Activated CD4-positive, alpha-beta T cell treated with anti-CD3 and anti-CD28 coated beads, Interleukin-2, amount 50 U/mL, for 16 hours (primary cell): ENCODE measurements at regions not wholly inside any gene's neighbourhood (a gene's known extent, or its start where the extent isn't known, plus 50 kb on each side); places are given as distances from the start of the nearest gene placed in this dataset.

Source experiments
- DNase-seq: peaks from one replicate; pipeline ENCODE4 v3.0.0-alpha.2; 2020

DNA sequence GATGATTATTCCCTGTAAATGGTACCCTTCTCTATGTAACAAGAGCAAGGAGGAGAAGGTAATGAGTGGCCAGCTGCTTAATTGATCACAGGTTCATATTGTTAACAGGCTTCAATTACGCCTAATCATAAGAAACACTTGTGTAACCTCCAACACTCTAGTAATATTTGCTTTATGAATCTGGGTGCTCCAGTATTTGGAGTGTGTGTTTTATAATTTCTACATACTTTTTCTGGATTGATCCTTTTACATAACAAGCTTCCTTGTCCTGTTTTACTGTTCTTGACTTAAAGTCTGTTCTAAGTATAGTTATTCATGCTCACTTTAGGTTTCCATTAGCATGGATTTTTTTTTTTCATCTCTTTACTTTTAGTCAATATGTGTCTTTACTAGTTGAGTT, 984.2 kb downstream of the AMY1C start:
- no peak for DNase-seq

DNA sequence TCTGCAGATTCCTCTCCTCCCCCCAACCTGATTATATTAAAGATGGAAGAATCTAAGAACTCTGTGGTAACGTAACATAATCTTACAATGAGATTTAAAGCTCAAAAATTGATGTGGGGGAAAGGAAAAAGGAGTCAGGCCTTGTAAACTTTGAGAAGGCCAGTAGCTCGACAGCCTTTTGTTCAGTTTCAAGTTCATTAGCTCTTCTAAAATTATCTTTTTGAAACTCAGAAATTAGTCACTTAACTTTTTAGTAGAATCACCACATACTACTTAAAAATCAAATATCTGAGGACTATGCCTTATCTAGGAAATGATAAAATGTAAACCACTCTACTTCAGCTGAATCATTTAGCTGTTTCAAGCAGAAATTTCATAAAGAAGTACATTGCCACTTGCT, 996.2 kb downstream of the AMY1C start:
- DNase-seq: no peak

DNA sequence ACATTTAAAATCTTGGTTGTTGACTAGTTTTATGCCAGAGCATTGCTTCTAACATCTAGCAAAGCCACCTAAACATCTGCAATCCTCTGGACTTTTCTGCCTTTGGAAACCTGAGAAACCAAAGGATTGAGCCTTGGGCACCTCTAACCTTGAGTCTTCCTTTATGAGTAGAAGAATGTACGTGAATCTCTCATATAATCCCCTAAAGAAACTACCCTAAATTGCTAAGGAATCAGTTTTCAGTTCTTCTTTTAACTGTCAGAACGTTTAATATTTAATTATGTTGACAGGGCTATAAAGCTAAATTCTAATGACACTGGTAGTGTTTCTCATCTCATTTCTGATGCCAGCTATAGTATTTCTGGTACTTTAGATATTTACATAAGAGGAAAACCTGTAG, 997.3 kb downstream of the AMY1C start:
- no peak for DNase-seq

DNA sequence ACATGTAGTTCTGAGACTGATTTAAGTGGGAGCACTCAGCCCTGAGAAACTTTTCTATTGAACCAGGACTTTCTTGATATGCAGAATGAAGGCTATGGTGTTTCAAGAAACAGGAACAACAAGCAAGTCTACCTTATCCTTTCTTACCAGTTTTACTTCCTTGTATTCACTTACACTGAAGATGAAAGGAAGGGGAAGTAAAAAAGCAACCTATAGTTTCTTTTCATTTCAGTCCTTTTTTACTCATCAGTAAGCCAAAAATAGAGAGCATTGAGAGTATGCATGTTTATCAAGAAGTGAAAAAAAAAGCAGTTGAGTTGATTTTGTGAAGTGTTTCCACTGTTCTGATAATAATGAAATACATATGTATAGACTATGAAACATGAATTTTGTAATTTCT, 1010.3 kb downstream of the AMY1C start:
- no peak for DNase-seq

DNA sequence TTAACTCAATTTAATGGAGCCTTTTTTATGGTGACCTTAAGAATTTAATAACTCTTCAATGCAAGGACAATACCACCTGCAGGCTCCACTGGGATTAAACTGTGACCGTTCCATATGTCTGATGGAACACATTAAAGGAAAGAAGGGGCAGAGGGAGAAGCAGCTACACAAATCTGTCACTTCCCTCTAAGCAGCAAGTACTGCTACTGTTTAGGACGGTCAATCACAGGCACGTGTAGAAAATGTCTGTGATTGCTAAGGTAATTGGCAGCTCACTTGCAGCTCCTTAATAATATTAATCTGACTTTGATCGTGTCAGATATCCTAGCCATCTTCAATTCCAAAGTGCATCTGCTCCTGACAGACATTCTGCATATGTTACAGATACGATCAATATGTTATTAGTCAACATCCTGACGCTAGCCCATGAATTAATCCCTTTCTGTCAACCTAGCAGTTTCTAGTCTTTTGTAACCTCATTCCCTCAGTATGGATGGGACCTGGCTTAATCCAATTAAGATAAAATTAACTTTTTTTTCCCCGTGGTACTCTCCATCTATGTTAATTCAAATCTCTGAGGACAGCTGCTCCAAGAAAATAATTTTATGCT, 1012.4 kb downstream of the AMY1C start:
- DNase-seq: no peak

DNA sequence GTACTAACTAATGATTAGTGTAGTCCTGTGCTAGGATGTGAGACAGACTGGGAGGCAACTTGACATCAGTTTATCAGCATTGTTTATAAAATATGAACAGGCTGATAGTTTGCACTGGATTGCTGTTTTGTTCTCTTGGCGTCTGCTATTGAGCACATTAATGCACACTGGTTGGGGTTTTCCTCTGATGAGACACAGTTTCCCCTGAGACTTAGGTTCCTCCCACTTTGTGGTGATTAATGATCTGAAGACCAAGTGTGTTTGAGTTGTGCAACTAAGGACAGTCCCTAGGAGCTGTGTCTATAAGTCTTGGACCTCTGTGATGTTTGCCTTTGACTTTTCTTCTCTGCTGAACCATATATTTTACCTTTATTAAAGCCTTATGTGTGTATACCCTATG, 1015.4 kb downstream of the AMY1C start:
- no peak for DNase-seq

DNA sequence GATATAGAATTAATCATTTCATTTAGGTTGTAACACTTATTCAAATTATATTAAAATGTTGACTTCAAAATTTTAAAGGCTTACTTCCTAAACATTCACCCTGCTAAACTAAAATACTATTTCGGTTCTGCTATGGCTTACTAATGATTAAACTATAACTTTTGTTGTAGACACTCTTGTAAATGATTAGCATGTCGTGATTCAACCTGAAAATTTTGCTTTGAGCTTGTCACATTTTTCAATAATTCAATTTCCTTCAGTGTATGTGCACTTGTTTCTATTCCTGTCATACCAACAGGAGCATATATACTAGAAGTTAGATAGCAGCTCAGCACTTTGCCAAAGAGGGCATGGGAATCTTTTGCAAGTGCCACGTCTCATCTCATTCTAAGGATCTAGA, 1018.8 kb downstream of the AMY1C start:
- DNase-seq: no peak

DNA sequence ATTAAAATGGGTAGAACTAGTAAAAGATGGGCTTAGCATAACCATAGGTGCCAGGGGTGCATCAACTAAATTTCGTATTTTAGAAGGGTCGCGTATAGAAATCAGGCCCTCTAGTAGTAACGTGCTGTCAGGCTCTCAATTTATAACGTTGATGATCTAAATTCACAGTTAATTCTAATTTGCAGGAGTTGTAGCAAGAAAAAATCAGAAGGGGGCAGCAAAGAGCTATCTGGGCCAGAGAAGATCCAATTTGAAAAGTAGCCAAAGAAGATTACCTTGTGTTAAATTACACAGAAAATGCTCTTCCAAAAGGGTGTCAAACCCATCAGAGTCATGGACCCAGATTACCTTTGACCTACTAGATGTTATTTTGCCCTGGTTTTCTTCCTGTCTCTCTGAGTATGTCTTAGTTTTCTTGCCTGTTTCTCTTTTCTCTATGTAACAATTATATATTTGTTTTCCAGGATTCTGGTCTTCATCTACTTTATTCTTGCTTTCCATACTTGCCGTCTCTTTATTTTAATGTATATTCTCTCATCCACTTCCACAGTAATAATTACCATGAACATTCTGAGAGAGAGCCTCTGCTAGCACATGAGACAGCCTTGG, 1030.9 kb downstream of the AMY1C start:
- peak; percentile 27 for DNase-seq

DNA sequence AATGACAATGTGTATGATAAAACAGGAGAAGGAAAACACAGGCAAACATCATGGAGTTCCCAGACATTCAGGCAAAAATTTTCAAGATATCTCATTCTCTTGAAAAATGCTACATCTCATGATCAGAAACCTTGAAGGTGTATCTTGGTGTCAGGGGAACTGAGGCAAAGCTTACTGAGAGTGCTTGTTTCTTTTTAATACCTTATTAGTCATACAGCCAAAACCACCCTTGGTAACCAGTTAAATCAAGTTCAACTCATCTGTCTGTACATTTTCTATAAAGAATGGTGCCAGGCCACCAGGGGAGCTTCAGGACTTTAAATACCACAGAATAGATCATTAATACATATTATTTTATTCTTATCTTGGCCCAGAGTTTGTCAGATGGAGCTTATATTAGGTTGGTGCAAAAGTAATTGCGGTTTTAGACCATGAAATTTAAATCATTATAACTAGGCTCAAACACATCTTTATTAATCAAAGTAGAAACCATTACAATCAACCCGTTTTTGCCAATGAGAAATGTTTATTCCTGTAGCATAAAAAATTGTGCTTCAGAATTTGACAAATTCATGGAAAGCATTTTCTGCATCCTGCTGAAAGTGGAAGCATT, 1036.0 kb downstream of the AMY1C start:
- DNase-seq: no peak

DNA sequence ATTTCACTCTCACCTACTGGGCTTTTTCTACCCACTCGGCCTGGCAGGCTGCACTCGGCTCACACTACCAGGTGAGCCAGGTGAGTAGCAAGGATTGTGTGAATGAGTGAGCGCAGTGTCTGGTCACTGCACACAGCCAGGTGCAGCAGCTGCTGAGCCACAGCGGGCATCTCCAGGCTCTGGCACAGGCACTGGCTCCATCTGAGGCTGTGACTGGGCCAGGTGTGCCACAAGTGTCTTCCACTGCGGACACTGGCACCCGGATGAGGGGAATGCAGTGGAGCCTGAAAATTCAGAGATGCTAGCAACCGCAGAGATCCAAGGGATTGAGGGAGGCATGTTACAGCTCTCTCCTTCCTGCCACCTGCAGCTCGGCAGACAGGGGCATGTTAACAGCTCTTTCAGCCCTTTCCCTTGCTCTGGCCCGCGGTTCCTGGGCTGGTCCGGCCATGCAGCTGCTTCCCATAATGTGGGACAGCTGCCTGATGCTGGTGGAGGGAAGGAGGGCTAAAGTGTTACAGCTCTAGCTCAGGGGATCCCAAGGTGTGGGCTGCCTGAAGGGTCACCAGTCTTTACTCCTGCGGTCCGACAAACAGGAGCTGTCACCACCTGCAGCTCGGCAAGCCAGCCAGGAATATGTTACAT, 1038.3 kb downstream of the AMY1C start:
- DNase-seq: no peak

DNA sequence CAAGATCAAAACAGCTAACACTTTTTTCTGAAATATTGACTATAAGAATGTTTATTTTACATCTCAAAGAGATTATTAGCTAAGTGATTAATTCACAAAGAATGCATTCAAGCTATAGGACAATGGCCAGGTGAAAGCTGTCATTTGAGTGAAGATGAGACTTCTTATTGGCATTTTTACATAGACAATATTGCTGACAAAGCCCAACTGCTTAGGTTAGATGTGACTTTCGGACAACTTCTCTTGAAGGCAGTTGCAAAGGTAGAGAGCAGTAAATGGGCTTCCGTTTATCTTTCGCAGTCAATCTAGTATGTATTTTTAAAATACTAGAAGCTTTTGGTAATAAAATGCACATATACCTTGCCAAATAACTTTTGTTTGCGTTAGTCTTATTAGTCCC, 1041.3 kb downstream of the AMY1C start:
- no peak for DNase-seq

DNA sequence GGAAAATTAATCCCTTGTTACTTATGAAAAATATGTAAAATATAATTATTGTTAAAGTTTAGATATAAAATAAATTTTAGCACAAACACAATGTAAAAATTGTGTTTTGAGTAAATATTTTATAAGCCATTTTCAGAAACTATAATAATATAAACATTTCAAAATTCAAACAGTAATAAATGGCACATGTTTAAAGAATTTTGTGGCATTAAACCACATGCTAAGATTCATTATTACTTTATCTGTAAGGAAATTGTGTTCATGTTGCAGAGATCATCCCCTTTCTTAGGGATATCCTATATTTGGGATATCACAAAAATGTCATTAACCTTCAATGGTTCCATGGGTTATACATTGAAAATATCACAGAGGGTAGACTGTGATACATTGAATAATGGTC, 1044.3 kb downstream of the AMY1C start:
- no peak for DNase-seq

DNA sequence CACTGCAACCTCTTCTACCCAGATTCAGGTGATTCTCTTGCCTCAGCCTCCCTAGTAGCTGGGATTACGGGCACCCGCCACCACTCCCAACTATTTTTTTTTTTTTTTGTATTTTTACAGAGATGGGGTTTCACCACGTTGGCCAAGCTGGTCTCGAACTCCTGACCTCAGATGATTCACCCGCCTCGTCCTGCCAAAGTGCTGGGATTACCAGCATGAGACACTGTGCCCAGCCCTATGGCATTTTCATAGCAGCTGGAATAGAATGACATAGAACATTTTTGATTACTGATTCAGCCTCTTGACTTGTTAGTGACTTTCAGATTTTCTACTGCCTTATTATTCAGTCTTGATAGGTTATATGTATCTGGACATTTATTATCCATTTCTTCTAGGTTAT, 1046.2 kb downstream of the AMY1C start:
- no peak for DNase-seq

DNA sequence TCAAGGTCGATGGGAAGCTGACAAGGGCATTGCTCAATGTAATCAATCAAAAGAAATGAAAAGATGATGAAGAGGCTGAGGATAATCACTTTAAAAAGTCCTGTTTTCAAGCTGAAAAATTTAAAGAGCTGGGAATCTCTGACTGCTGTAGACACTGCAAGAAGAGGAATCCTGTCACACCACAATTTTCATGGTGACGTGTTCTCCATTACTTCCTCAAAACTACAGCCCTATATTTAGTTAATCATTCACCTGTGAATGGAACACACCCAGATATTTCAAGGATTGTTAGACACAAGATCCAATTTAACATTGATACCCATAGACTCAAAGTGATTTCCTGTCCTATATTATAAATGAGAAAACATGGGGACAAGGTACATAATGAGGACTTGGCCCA, 1048.3 kb downstream of the AMY1C start:
- DNase-seq: no peak

DNA sequence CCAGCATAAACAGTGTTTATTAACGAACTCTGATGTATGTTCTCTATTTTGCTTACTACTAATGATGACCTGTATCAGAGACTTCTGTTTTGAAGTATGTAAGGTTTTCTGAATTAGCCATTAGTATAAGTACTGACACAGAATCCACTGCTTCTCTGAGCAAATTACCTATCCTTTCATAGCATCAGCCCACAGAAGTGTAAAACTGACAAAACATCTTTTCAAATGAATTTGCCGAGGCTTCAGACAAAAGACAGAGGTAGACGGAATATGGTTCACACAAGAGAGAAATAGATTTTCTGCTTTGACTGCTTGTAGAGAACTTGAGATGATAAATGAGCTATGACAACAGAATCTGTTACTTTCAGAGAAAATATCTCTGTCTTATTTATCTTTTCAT, 1051.6 kb downstream of the AMY1C start:
- no peak for DNase-seq

DNA sequence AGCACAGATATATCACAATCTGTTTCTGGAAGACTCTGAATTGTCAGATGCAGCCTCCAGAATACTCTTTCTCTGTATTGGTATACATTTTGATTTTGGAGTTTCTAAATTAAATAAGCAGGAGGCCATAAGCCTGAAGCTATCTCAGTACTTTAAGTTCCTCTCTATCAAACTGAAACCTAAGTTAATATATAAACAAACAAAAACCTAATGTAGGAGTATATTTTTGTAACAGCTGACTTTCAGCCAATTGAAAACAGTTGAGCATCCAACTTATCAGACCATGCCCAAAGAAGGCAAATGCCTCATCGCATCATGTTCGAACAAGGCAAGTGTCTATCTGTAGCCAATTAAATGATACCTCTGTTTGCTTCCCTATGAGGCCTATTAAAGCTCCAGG, 1054.4 kb downstream of the AMY1C start:
- DNase-seq: no peak

DNA sequence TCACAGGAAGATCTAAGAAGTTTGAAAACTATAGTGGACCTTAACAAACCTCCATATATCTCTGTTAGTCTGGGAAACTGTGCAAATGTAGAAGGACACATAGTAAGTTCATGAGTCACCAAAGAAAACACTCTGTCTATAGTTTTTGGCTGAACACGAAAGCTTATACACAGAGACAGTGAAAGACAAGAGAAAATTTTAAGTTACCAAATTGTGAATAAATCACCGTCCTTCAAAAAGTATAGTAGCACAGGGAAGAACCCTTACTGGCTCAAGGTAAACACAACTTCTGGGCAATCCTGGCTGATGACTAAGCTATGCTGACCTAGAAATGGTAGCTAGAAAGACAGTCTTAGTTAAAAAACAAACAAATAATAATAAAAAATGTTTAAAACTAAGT, 1057.9 kb downstream of the AMY1C start:
- DNase-seq: no peak

DNA sequence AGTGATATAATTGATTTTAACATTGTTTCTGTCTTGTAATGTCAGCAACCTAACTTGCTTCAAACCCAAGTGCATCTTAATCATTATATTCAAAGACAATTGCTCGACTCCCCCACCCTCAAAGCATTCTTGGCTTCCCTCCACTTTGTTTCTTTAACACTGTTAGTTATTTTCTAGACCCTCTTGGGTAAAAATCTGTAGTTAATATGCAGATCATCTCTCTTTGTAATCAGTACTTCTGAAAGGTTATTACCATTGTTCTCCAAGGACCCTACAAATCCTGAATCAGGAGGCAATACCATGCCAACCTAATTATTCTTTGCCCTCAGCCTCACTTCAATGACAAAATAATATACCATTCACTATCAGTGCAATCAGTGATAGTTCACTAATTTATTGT, 1075.7 kb downstream of the AMY1C start:
- DNase-seq: no peak

DNA sequence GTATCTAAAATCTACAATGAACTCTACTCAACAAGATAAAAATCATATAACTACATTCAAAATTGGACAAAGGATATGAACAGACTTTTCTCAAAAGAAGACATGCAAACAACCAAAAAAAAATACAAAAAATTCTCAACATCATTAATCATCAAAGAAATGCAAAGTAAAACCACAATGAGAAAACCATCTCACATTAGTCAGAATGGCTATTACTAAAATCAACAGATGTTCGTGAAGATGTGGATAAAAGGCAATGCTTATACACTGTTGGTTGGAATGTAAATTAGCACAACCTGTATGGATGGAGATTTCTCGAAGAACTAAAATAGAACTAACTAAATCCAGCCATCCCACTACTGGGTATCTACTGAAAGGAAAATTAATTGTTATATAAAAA, 1080.8 kb downstream of the AMY1C start:
- no peak for DNase-seq

DNA sequence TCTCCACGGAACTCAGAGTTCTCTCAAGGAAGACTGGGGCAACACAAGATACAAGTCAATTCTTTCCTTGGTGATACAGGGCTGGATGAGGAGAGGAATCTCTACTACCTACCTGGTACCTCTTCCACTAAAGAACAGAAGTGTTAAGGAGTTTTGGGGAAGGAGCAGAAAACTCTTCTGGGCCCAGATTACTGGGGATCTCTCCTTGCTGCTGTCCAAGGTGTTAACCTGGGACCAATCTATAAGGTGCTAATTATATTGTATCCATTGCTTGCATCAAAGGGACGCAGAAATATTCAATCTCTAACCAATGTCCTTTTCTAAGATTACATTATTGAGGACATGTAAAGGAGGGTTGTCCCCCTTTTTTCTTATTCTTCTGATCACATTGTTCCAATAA, 1102.5 kb downstream of the AMY1C start:
- no peak for DNase-seq

DNA sequence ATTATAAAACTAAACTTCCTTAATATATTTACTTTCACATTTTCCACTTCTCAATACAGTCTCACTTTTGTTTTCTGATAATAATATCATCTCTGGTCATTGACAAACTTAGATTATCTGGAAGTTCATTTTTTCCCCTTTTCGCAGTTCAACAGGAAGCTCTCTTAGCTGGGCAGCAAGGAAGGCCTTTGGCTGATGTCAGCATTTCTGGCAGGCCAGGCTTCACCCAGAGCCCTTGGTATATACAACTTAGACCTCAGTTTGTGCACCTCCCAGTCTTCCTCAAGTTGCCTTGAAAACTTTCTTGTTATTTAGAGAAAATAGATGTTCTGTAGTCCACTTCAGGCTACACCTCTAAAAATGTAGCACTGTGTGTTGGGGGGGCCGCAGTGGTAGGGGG, 1103.6 kb downstream of the AMY1C start:
- no peak for DNase-seq

DNA sequence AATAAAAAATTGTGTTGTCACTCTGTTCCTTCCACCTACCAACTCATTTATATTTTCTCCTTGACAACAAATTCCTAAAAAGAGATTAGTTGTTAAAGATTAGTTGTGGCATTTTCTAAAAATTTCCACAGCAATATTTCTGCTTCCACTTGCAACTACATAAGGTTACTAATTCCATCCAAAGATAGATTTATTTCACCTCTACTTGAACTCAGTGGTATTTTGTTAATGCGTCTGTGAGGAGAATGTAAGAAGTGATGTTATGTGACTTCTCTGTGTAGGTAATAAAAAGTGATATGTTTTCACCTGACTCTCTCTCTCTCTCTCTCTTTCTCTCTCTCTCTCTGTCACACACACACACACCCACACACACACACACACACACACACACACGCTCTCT, 1104.8 kb downstream of the AMY1C start:
- DNase-seq: no peak

DNA sequence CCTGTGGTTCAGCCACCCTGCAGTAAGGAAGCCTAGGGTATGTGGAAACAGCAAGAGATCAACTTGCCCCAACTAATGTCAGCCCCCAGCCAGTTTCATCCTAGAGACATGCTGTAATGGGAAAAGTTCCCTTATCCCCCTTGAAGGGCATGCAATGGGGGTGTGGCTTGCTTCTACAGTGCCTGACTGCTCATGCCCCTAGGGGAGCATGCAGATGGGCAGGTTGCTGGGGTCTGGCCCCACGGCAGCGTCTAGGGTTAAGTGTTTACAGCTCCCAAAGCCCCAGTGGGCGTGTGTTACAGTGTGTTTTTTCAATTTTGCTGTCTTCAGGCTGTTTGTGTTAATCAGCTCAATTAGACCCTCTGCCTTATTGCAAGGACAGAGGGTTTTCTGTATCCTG, 1105.9 kb downstream of the AMY1C start:
- DNase-seq: no peak

DNA sequence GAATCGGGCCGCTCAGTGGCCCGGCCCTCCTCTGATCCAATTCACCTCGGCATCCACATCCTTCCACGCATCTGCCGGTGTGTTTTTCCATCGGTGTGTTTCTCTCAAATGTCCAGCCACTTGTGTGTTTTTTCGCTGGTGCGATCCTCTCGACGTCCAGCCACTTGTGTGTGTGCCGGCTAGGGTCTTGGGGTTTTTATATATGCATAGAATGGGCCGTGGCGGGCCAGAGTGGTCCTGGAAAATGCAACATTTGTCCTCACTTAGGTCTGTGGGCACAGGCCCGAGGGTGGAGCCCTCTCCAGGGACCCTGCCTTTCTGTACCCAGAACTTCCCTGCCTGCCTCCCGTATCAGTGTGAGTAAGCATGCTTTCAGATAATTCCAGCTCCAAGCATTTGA, 1106.4 kb downstream of the AMY1C start:
- no peak for DNase-seq

DNA sequence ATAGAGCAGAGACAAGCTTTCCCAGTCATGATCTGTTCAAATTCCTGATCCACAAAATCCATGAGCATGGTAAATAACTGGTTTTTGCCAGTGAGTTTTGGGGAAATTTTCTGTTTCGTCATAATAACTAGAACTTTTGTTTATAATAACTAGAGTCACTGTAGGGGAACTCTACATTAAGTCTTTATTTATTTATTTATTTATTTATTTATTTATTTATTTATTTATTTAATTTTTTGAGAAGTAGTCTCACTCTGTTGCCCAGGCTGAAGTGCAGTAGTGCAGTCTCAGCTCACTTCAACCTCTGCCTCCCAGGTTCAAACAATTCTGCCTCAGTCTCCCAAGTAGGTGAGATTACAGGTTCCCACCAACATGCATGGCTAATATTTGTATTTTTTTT, 1106.8 kb downstream of the AMY1C start:
- DNase-seq: no peak
